Testis (tissue), 2 donors: ENCODE measurements at regions not wholly inside any gene's neighbourhood (a gene's known extent, or its start where the extent isn't known, plus 50 kb on each side); places are given as distances from the start of the nearest gene placed in this dataset.

Experiments used
- POLR2A ChIP-seq: fragments of 450-650 bp; IDR thresholded peaks from one replicate; pipeline ENCODE4 v1.6.1; 2017; ENCODE audit warnings: antibody characterized with exemption, mild to moderate bottlenecking, moderate library complexity
- TF ChIP-seq, protein P1 (sequence below), 3 experiments: fragments of 450-650 bp in 2 of 3; fragments of 200-600 bp in 1 of 3; sonication (generic) in 1 of 3; IDR thresholded peaks; one replicate each; pipeline ENCODE4 v1.5.1; 2016 to 2019; ENCODE audit warnings: antibody characterized with exemption in 3 of 3, mild to moderate bottlenecking in 2 of 3, moderate library complexity in 1 of 3

DNA sequence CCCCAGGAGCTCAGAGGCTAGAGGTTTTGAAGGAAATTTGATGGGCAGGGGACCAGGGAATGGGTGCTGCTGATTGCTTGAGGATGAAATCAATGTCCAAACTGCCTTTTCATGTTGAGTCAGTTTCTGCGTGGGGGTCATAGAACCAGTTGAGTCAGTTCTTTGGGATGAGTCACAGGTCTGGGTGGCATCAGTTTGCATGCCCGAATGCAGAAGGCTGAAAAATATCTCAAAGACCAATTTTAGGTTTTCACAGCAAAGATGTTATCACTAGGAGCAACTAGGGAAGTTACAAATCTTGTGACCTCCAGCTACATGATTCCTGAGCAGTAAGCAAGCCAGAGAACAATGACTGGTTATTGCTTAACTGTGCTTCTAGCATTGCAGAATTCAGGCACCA lies 1135.1 kb upstream of the CRIM1 start:
- TF ChIP-seq, protein P1, sequence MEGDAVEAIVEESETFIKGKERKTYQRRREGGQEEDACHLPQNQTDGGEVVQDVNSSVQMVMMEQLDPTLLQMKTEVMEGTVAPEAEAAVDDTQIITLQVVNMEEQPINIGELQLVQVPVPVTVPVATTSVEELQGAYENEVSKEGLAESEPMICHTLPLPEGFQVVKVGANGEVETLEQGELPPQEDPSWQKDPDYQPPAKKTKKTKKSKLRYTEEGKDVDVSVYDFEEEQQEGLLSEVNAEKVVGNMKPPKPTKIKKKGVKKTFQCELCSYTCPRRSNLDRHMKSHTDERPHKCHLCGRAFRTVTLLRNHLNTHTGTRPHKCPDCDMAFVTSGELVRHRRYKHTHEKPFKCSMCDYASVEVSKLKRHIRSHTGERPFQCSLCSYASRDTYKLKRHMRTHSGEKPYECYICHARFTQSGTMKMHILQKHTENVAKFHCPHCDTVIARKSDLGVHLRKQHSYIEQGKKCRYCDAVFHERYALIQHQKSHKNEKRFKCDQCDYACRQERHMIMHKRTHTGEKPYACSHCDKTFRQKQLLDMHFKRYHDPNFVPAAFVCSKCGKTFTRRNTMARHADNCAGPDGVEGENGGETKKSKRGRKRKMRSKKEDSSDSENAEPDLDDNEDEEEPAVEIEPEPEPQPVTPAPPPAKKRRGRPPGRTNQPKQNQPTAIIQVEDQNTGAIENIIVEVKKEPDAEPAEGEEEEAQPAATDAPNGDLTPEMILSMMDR (IDR thresholded peaks at IDR 0.05) = no peak
- TF ChIP-seq POLR2A = no peak
